Activated CD8-positive, alpha-beta memory T cell treated with anti-CD3 and anti-CD28 coated beads, Interleukin-2, amount 10 ng/mL, durations not matched to agents 7 days and 5 days (primary cell): ENCODE measurements at regions not wholly inside any gene's neighbourhood (a gene's known extent, or its start where the extent isn't known, plus 50 kb on each side); places are given as distances from the start of the nearest gene placed in this dataset.

Experiments
- ATAC-seq: fragments of 150-1000 bp; cut with Tn5 transposase; one replicate; pipeline ENCODE4 v1.10.0; 2021; ENCODE audit warnings: moderate library complexity
- CTCF ChIA-PET: fragments of 350-600 bp; sonication (Branson Sonifier 250); formaldehyde crosslinking; loops from one replicate; lab custom pipeline; 2021; ENCODE audit warnings: antibody characterized with exemption; lab: Charles Lee
- DNase-seq: peaks from one replicate; pipeline ENCODE4 v3.0.0-alpha.2; 2020
- H3K27ac Mint-ChIP-seq: one replicate; pipeline ENCODE4 v1.8.0; 2021; ENCODE audit warnings: mild to moderate bottlenecking, mixed read lengths
- H3K27me3 Mint-ChIP-seq: one replicate; pipeline ENCODE4 v1.8.0; 2021; ENCODE audit warnings: mixed read lengths
- H3K36me3 Mint-ChIP-seq: one replicate; pipeline ENCODE4 v1.8.0; 2021; ENCODE audit warnings: mild to moderate bottlenecking, mixed read lengths
- H3K4me1 Mint-ChIP-seq: one replicate; pipeline ENCODE4 v1.8.0; 2021; ENCODE audit warnings: mixed read lengths
- H3K4me3 Mint-ChIP-seq: one replicate; pipeline ENCODE4 v1.8.0; 2021; ENCODE audit warnings: mild to moderate bottlenecking, moderate library complexity, mixed read lengths
- H3K9me3 Mint-ChIP-seq: one replicate; pipeline ENCODE4 v1.8.0; 2022; ENCODE audit warnings: low read depth, mixed read lengths

- CTCF ChIA-PET, result no interaction called here
- Mint-ChIP-seq H3K9me3 (peaks cover 2% of the 10 kb centered on the region), H3K36me3 (no peaks in the 10 kb centered on the region), H3K27me3 (no peaks in the 10 kb centered on the region), H3K4me3 (no peak overlapping the region), H3K27ac (no peak overlapping the region), H3K4me1 (no peaks in the 10 kb centered on the region)
- no peak for ATAC-seq
- DNase-seq, result no peak
Measured at GRCh38 chr13:107845911-107846310, 369.4 kb downstream of the LIG4 start.

GRCh38 chr13:107843681-107844080, 371.7 kb downstream of the LIG4 start:
- H3K27me3 Mint-ChIP-seq, result no peaks in the 10 kb centered on the region

GRCh38 chr13:107843281-107843680, 372.1 kb downstream of the LIG4 start:
- DNase-seq, result no peak
- no peaks in the 10 kb centered on the region for H3K4me1 Mint-ChIP-seq
- no peak overlapping the region for H3K27ac Mint-ChIP-seq
- no peaks in the 10 kb centered on the region for H3K36me3 Mint-ChIP-seq
- no peak for ATAC-seq
- CTCF ChIA-PET, result no interaction called here
- H3K4me3 Mint-ChIP-seq, result no peak overlapping the region
- peaks cover 2% of the 10 kb centered on the region for H3K9me3 Mint-ChIP-seq
- H3K27me3 Mint-ChIP-seq, result no peaks in the 10 kb centered on the region

More at GRCh38 chr13:107843681-107844080, 371.7 kb downstream of the LIG4 start:
- Mint-ChIP-seq H3K36me3 (no peaks in the 10 kb centered on the region), H3K9me3 (peaks cover 2% of the 10 kb centered on the region), H3K4me3 (no peak overlapping the region), H3K27ac (no peak overlapping the region), H3K4me1 (no peaks in the 10 kb centered on the region)
- CTCF ChIA-PET, result no interaction called here
- DNase-seq (no peak), ATAC-seq (no peak)

- peaks cover 2% of the 10 kb centered on the region for H3K9me3 Mint-ChIP-seq
- no peak for DNase-seq
- ATAC-seq, result no peak
Measured at GRCh38 chr13:107842562-107843180, 372.7 kb downstream of the LIG4 start.

GRCh38 chr13:107838588-107839161, 376.7 kb downstream of the LIG4 start:
- CTCF ChIA-PET, result no interaction called here
- ATAC-seq (no peak), DNase-seq (no peak)
- H3K9me3 Mint-ChIP-seq, result peaks cover 2% of the 10 kb centered on the region
- H3K4me3 Mint-ChIP-seq, result no peak overlapping the region
- no peaks in the 10 kb centered on the region for H3K27me3 Mint-ChIP-seq
- no peaks in the 10 kb centered on the region for H3K4me1 Mint-ChIP-seq
- H3K27ac Mint-ChIP-seq, result no peak overlapping the region
- H3K36me3 Mint-ChIP-seq, result no peaks in the 10 kb centered on the region

More at GRCh38 chr13:107842562-107843180, 372.7 kb downstream of the LIG4 start:
- CTCF ChIA-PET, result no interaction called here
- no peaks in the 10 kb centered on the region for H3K27me3 Mint-ChIP-seq
- no peak overlapping the region for H3K4me3 Mint-ChIP-seq
- no peaks in the 10 kb centered on the region for H3K36me3 Mint-ChIP-seq
- no peaks in the 10 kb centered on the region for H3K4me1 Mint-ChIP-seq
- H3K27ac Mint-ChIP-seq, result no peak overlapping the region

- Mint-ChIP-seq H3K9me3 (peaks cover 6% of the 10 kb centered on the region), H3K4me3 (no peak overlapping the region), H3K4me1 (no peaks in the 10 kb centered on the region), H3K27ac (no peak overlapping the region), H3K36me3 (no peaks in the 10 kb centered on the region), H3K27me3 (no peaks in the 10 kb centered on the region)
- CTCF ChIA-PET, result no interaction called here
- no peak for ATAC-seq
- DNase-seq, result no peak
Measured at GRCh38 chr13:107836685-107837084, 378.7 kb downstream of the LIG4 start.

GRCh38 chr13:107835339-107836018, 379.9 kb downstream of the LIG4 start:
- CTCF ChIA-PET, result no interaction called here
- DNase-seq, result no peak
- H3K4me3 Mint-ChIP-seq, result no peak overlapping the region
- no peaks in the 10 kb centered on the region for H3K36me3 Mint-ChIP-seq
- ATAC-seq, result no peak
- H3K9me3 Mint-ChIP-seq, result peaks cover 8% of the 10 kb centered on the region
- H3K27me3 Mint-ChIP-seq, result no peaks in the 10 kb centered on the region
- H3K27ac Mint-ChIP-seq, result no peak overlapping the region
- no peaks in the 10 kb centered on the region for H3K4me1 Mint-ChIP-seq

- no peak overlapping the region for H3K27ac Mint-ChIP-seq
- no peaks in the 10 kb centered on the region for H3K4me1 Mint-ChIP-seq
- no peak overlapping the region for H3K4me3 Mint-ChIP-seq
- ATAC-seq (no peak), DNase-seq (no peak)
- peaks cover 10% of the 10 kb centered on the region for H3K9me3 Mint-ChIP-seq
- CTCF ChIA-PET, result no interaction called here
- H3K27me3 Mint-ChIP-seq, result no peaks in the 10 kb centered on the region
- H3K36me3 Mint-ChIP-seq, result no peaks in the 10 kb centered on the region
Measured at GRCh38 chr13:107834717-107835116, 380.6 kb downstream of the LIG4 start.

GRCh38 chr13:107834281-107834680, 381.1 kb downstream of the LIG4 start:
- H3K36me3 Mint-ChIP-seq, result no peaks in the 10 kb centered on the region
- ATAC-seq (no peak), DNase-seq (no peak)
- CTCF ChIA-PET, result no interaction called here
- no peak overlapping the region for H3K4me3 Mint-ChIP-seq
- H3K27ac Mint-ChIP-seq, result no peak overlapping the region
- peaks cover 10% of the 10 kb centered on the region for H3K9me3 Mint-ChIP-seq
- no peaks in the 10 kb centered on the region for H3K27me3 Mint-ChIP-seq
- H3K4me1 Mint-ChIP-seq, result no peaks in the 10 kb centered on the region

GRCh38 chr13:107832500-107833100, 382.7 kb downstream of the LIG4 start:
- Mint-ChIP-seq H3K4me1 (no peaks in the 10 kb centered on the region), H3K27ac (no peak overlapping the region), H3K27me3 (no peaks in the 10 kb centered on the region), H3K36me3 (no peaks in the 10 kb centered on the region), H3K4me3 (no peak overlapping the region), H3K9me3 (peaks cover 12% of the 10 kb centered on the region)
- CTCF ChIA-PET, result no interaction called here
- DNase-seq (no peak), ATAC-seq (no peak)

GRCh38 chr13:107830804-107831203, 384.5 kb downstream of the LIG4 start:
- H3K9me3 Mint-ChIP-seq, result peaks cover 12% of the 10 kb centered on the region
- CTCF ChIA-PET, result no interaction called here
- DNase-seq (no peak), ATAC-seq (no peak)
- no peak overlapping the region for H3K27ac Mint-ChIP-seq
- H3K4me1 Mint-ChIP-seq, result no peaks in the 10 kb centered on the region
- no peaks in the 10 kb centered on the region for H3K36me3 Mint-ChIP-seq
- no peak overlapping the region for H3K4me3 Mint-ChIP-seq
- no peaks in the 10 kb centered on the region for H3K27me3 Mint-ChIP-seq

GRCh38 chr13:107827840-107828549, 387.3 kb downstream of the LIG4 start:
- H3K4me1 Mint-ChIP-seq, result no peaks in the 10 kb centered on the region
- no peaks in the 10 kb centered on the region for H3K27me3 Mint-ChIP-seq
- no peak overlapping the region for H3K4me3 Mint-ChIP-seq
- H3K36me3 Mint-ChIP-seq, result no peaks in the 10 kb centered on the region
- no peak for ATAC-seq
- peaks cover 11% of the 10 kb centered on the region for H3K9me3 Mint-ChIP-seq
- no peak for DNase-seq
- CTCF ChIA-PET, result no interaction called here
- no peak overlapping the region for H3K27ac Mint-ChIP-seq

GRCh38 chr13:107824635-107825034, 390.7 kb downstream of the LIG4 start:
- Mint-ChIP-seq H3K36me3 (no peaks in the 10 kb centered on the region), H3K4me1 (no peaks in the 10 kb centered on the region), H3K27ac (no peak overlapping the region), H3K9me3 (peaks cover 4% of the 10 kb centered on the region), H3K27me3 (no peaks in the 10 kb centered on the region), H3K4me3 (no peak overlapping the region)
- DNase-seq (no peak), ATAC-seq (no peak)
- CTCF ChIA-PET, result no interaction called here
